ENCODE measurements at regions not wholly inside any gene's neighbourhood (a gene's known extent, or its start where the extent isn't known, plus 50 kb on each side); places are given as distances from the start of the nearest gene placed in this dataset.

DNA sequence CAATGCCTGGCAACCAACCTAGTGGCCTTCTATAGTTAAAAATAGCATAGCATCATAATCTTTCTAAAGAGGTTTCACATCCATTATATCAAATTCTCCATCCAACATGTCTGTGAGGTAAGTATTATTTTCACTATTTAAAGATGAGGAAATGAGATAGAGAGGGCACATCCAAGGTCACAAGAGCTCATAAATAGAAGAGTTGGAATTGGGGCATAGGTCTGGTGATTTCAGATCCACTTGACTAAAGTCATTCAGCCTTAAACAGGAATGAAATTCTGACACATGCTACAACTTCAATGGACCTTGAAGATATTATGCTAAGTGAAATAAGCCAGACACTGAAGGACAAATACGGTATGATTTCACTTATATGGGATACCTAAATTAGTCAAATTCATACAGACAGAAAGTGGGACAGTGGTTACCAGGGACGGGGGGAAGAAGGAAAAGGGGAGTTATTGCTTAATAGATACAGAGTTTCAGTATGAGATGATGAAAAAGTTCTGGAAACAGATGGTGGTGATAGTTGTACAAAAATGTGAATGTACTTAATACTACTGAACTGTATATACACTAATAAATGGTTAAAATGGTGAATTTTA, 259.6 kb upstream of the NR4A3 start:
- intact Hi-C loops (cut with DNase I), result no loop called here

DNA sequence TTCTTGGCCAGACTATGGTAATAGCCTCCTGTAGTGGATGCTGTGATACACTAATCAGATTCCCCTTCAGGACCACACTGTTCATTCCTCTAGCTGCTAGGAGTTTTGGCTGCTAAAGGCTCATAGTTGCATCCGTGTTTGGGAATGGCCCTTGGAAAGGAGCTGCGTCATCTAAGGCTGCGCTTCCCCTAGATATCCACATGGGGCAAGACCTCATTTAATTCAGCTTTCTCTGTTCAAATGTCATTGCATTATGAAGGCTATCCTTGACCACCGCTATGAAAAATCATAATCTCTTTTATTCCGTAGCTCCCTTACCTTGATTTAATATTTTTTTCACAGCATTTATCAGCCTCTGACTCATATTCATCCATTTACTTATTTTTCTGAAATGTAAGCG, 258.3 kb upstream of the NR4A3 start:
- ATAC-seq, result no peak
- H3K9me3 ChIP-seq, result no peaks in the 10 kb centered on the region
- intact Hi-C loops (cut with DNase I), result no loop called here
- H3K4me3 ChIP-seq, result no peak overlapping the region
- DNase-seq, result no peak
- H3K4me1 ChIP-seq, result no peaks in the 10 kb centered on the region
- H3K36me3 ChIP-seq, result no peaks in the 10 kb centered on the region
- TF ChIP-seq, protein P1, sequence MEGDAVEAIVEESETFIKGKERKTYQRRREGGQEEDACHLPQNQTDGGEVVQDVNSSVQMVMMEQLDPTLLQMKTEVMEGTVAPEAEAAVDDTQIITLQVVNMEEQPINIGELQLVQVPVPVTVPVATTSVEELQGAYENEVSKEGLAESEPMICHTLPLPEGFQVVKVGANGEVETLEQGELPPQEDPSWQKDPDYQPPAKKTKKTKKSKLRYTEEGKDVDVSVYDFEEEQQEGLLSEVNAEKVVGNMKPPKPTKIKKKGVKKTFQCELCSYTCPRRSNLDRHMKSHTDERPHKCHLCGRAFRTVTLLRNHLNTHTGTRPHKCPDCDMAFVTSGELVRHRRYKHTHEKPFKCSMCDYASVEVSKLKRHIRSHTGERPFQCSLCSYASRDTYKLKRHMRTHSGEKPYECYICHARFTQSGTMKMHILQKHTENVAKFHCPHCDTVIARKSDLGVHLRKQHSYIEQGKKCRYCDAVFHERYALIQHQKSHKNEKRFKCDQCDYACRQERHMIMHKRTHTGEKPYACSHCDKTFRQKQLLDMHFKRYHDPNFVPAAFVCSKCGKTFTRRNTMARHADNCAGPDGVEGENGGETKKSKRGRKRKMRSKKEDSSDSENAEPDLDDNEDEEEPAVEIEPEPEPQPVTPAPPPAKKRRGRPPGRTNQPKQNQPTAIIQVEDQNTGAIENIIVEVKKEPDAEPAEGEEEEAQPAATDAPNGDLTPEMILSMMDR (IDR thresholded peaks at IDR 0.05), result no peak
- no peaks in the 10 kb centered on the region for H3K27me3 ChIP-seq
- no peak overlapping the region for H3K27ac ChIP-seq

More for the DNA sequence above, 259.6 kb upstream of the NR4A3 start:
- ATAC-seq (no peak), DNase-seq (no peak)
- H3K27ac ChIP-seq, result no peak overlapping the region
- no peaks in the 10 kb centered on the region for H3K36me3 ChIP-seq
- TF ChIP-seq, protein P1 (IDR thresholded peaks at IDR 0.05), result no peak
- no peaks in the 10 kb centered on the region for H3K9me3 ChIP-seq
- H3K27me3 ChIP-seq, result no peaks in the 10 kb centered on the region
- H3K4me1 ChIP-seq, result no peaks in the 10 kb centered on the region
- no peak overlapping the region for H3K4me3 ChIP-seq

DNA sequence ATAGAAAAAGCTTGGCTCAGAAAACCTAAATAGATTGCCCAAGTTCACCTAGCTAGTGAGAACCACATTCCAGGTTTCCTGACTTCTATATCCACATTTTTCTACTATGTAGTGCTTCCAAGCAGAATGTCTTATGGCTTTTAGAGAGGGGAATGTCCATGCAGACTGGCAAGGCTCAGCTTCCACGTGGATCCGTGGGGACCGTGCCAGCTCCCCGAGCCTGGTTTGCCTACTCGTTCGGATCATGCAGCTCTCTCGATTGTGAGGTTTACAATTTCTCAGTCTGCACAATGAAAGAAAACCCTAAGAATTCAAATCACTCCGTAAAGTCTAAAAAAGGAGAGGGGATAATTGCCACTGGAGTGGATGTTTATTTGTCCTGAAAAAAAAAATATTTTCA, 256.5 kb upstream of the NR4A3 start:
- no peak overlapping the region for H3K4me3 ChIP-seq
- H3K27ac ChIP-seq, result no peak overlapping the region
- H3K4me1 ChIP-seq, result no peaks in the 10 kb centered on the region
- no peaks in the 10 kb centered on the region for H3K36me3 ChIP-seq
- H3K9me3 ChIP-seq, result no peaks in the 10 kb centered on the region
- ATAC-seq, result no peak
- intact Hi-C loops (cut with DNase I), result no loop called here
- H3K27me3 ChIP-seq, result no peaks in the 10 kb centered on the region
- TF ChIP-seq, protein P1 (IDR thresholded peaks at IDR 0.05), result no peak
- no peak for DNase-seq

DNA sequence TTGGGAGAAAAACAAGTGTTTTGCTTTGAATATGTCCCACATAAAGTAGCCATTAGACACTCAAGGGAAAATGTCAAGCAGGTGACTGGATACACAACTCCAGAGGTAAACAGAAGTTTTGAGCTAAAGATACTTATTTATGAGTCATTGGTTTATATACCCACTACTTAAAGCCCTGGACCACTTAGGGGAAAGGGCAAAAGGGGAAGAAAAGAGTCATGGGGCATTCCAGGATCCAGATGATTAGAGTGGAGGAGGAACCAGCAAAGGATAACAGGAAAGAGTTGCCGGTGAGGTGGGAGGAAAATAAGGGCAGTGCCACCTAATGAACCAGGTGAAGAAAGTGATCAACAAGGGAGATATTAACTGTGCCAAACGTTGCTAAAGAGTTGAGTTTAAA, 254.2 kb upstream of the NR4A3 start:
- intact Hi-C loops (cut with DNase I), result no loop called here
- DNase-seq (no peak), ATAC-seq (no peak)
- H3K27me3 ChIP-seq, result no peaks in the 10 kb centered on the region
- H3K4me3 ChIP-seq, result no peak overlapping the region
- H3K36me3 ChIP-seq, result no peaks in the 10 kb centered on the region
- TF ChIP-seq, protein P1 (IDR thresholded peaks at IDR 0.05), result no peak
- H3K4me1 ChIP-seq, result no peaks in the 10 kb centered on the region
- no peaks in the 10 kb centered on the region for H3K9me3 ChIP-seq
- H3K27ac ChIP-seq, result no peak overlapping the region

DNA sequence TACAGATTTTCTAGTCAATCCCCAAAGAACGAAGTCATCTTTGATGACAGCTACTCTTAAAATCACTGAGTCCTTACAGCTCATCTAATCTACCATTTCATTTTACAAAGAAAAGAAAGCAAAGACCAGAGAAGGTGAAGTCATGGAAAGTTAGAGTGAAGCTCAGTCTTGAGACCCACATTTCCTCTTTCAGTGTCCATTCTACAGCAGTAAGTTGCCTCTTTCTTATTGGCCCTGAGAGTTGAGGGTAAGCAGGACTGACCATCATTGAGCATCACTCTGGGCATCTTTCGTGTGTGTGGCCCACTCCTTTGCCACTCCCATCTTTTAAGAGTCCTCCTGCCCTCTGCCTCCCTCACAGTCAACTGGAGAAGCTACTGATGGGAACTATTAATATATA, 251.8 kb upstream of the NR4A3 start:
- intact Hi-C loops (cut with DNase I), result no loop called here
- H3K4me1 ChIP-seq, result no peaks in the 10 kb centered on the region
- H3K36me3 ChIP-seq, result no peaks in the 10 kb centered on the region
- H3K27ac ChIP-seq, result no peak overlapping the region
- TF ChIP-seq, protein P1 (IDR thresholded peaks at IDR 0.05), result no peak
- no peaks in the 10 kb centered on the region for H3K27me3 ChIP-seq
- DNase-seq (no peak), ATAC-seq (no peak)
- H3K4me3 ChIP-seq, result no peak overlapping the region
- no peaks in the 10 kb centered on the region for H3K9me3 ChIP-seq

Data from left lung (tissue), 4 donors.